H1 (cell line): ENCODE measurements at regions not wholly inside any gene's neighbourhood (a gene's known extent, or its start where the extent isn't known, plus 50 kb on each side); places are given as distances from the start of the nearest gene placed in this dataset.

Experiments used
- CTCF ChIA-PET: fragments of 300-600 bp; sonication (Branson Sonifier 250); formaldehyde crosslinking; loops from one replicate; lab custom pipeline; 2021; ENCODE audit not compliant: partially characterized antibody; lab: Charles Lee
- POLR2A ChIA-PET: fragments of 300-600 bp; sonication (Branson Sonifier 250); formaldehyde crosslinking; loops from one replicate; lab custom pipeline; 2021; ENCODE audit warnings: inconsistent platforms; ENCODE audit not compliant: partially characterized antibody; lab: Charles Lee
- DNase-seq, 2 experiments: peaks; one replicate each; pipeline versions ENCODE4 v3.0.0 to v3.0.0-alpha.2; 2010 to 2022; ENCODE audit warnings: low spot score in 2 of 2, low read depth in 1 of 2, mixed read lengths in 1 of 2
- FAIRE-seq: peaks from 2 replicates; lab custom pipeline; 2011; peaks lifted over from hg19 to GRCh38; lab: Jason Lieb, UNC
- H2AFZ ChIP-seq: 2 replicates; pipeline ENCODE4 v1.8.1; 2012; ENCODE audit warnings: low read length, inconsistent platforms
- H2AK5ac ChIP-seq: 2 replicates; pipeline ENCODE4 v1.6.1; 2013; ENCODE audit warnings: low read depth, low read length
- H2BK120ac ChIP-seq: replicated peaks from 2 replicates; pipeline ENCODE3; 2013; ENCODE audit warnings: low read depth, low read length, inconsistent platforms
- H2BK12ac ChIP-seq: 2 replicates; pipeline ENCODE4 v1.6.1; 2013; ENCODE audit warnings: low read depth, low read length
- H2BK15ac ChIP-seq: 2 replicates; pipeline ENCODE4 v1.6.1; 2013; ENCODE audit warnings: low read length
- H2BK20ac ChIP-seq: 2 replicates; pipeline ENCODE4 v1.6.1; 2013; ENCODE audit warnings: low read length
- H2BK5ac ChIP-seq: 2 replicates; pipeline ENCODE4 v1.6.1; 2013; ENCODE audit warnings: low read depth, low read length
- H3K14ac ChIP-seq: 2 replicates; pipeline ENCODE4 v1.6.1; 2013; ENCODE audit warnings: inconsistent platforms; ENCODE audit not compliant: insufficient read length
- H3K18ac ChIP-seq: 2 replicates; pipeline ENCODE4 v1.6.1; 2013; ENCODE audit warnings: low read length; ENCODE audit errors: extremely low read depth
- H3K23ac ChIP-seq: 2 replicates; pipeline ENCODE4 v1.6.1; 2013; ENCODE audit warnings: inconsistent platforms; ENCODE audit not compliant: insufficient read length
- H3K23me2 ChIP-seq: 2 replicates; pipeline ENCODE4 v1.6.1; 2013; ENCODE audit warnings: low read depth, low read length
- H3K27ac ChIP-seq: 2 replicates; pipeline ENCODE4 v1.6.1; 2011; ENCODE audit warnings: low read depth, low read length, inconsistent platforms
- H3K27me3 ChIP-seq, 4 experiments: replicated peaks in 1 of 4; 1 replicate in 1 of 4; 2 replicates in 3 of 4; pipeline versions ENCODE4 v1.6.1 to v1.8.1; 2011 to 2013; ENCODE audit warnings: low read length in 3 of 4, mild to moderate bottlenecking in 3 of 4, inconsistent platforms in 2 of 4, mixed read lengths in 2 of 4, moderate library complexity in 1 of 4; ENCODE audit not compliant: control insufficient read depth in 3 of 4, insufficient read depth in 3 of 4; ENCODE audit errors: extremely low read depth in 1 of 4
- H3K36me3 ChIP-seq, 4 experiments: 2 replicates each; pipeline versions ENCODE4 v1.6.1 to v1.8.1; 2011 to 2013; ENCODE audit warnings: mild to moderate bottlenecking in 4 of 4, low read length in 3 of 4, moderate library complexity in 2 of 4, control low read depth in 1 of 4, inconsistent platforms in 1 of 4; ENCODE audit not compliant: insufficient read depth in 4 of 4, control insufficient read depth in 2 of 4
- H3K4ac ChIP-seq: replicated peaks from 2 replicates; pipeline ENCODE3; 2013; ENCODE audit warnings: low read length, low read depth, mixed read lengths, inconsistent platforms; ENCODE audit not compliant: insufficient read length
- H3K4me1 ChIP-seq, 4 experiments: replicated peaks in 1 of 4; 1 replicate in 1 of 4; 2 replicates in 3 of 4; pipeline versions ENCODE4 v1.6.1 to v1.8.1; 2011 to 2013; ENCODE audit warnings: low read length in 3 of 4, inconsistent platforms in 2 of 4, mixed read lengths in 1 of 4; ENCODE audit not compliant: insufficient read depth in 4 of 4, control insufficient read depth in 3 of 4
- H3K4me2 ChIP-seq, 2 experiments: 2 replicates each; pipeline versions ENCODE4 v1.6.1 to v1.8.1; 2011 to 2013; ENCODE audit warnings: low read depth in 2 of 2, low read length in 2 of 2, control low read depth in 1 of 2, inconsistent platforms in 1 of 2, mild to moderate bottlenecking in 1 of 2; ENCODE audit not compliant: insufficient read depth in 1 of 2
- H3K4me3 ChIP-seq, 4 experiments: fragments of 200-600, 300-600 bp in 1 of 4; sonication (generic), shearing (Covaris generic), sonication (Bioruptor Twin) in 1 of 4; 2 replicates each; pipeline versions ENCODE4 v1.5.1 to v1.8.1; 2011 to 2016; ENCODE audit warnings: low read length in 4 of 4, low read depth in 3 of 4, control low read depth in 2 of 4, inconsistent platforms in 2 of 4, mild to moderate bottlenecking in 2 of 4, mixed read lengths in 1 of 4, moderate library complexity in 1 of 4; ENCODE audit not compliant: insufficient read depth in 2 of 4; ENCODE audit errors: extremely low read depth in 1 of 4
- H3K56ac ChIP-seq: replicated peaks from 2 replicates; pipeline ENCODE3; 2013; ENCODE audit warnings: low read depth, mild to moderate bottlenecking, mixed read lengths, low read length, inconsistent platforms; ENCODE audit not compliant: insufficient read length
- H3K79me1 ChIP-seq: 2 replicates; pipeline ENCODE4 v1.6.1; 2013; ENCODE audit warnings: low read depth, low read length, control low read depth
- H3K79me2 ChIP-seq, 2 experiments: 2 replicates each; pipeline versions ENCODE4 v1.6.1 to v1.8.1; 2012 to 2013; ENCODE audit warnings: low read length in 2 of 2, mild to moderate bottlenecking in 2 of 2, inconsistent platforms in 1 of 2; ENCODE audit not compliant: insufficient read depth in 2 of 2, control insufficient read depth in 1 of 2
- H3K9ac ChIP-seq, 4 experiments: replicated peaks in 1 of 4; 1 replicate in 1 of 4; 2 replicates in 3 of 4; pipeline versions ENCODE4 v1.6.1 to v1.8.1; 2011 to 2013; ENCODE audit warnings: low read depth in 3 of 4, low read length in 3 of 4, control low read depth in 2 of 4, mild to moderate bottlenecking in 2 of 4, moderate library complexity in 2 of 4, inconsistent platforms in 1 of 4; ENCODE audit errors: extremely low read depth in 1 of 4
- H3K9me3 ChIP-seq, 2 experiments: 2 replicates each; pipeline versions ENCODE4 v1.6.1 to v1.8.1; 2012 to 2013; ENCODE audit warnings: mild to moderate bottlenecking in 2 of 2, moderate library complexity in 2 of 2, control low read depth in 1 of 2, inconsistent platforms in 1 of 2, low read depth in 1 of 2, low read length in 1 of 2, mixed read lengths in 1 of 2; ENCODE audit not compliant: insufficient read depth in 2 of 2
- H4K20me1 ChIP-seq, 2 experiments: replicated peaks in 1 of 2; 2 replicates each; pipeline versions ENCODE3 to v1.8.1; 2011 to 2013; ENCODE audit warnings: inconsistent platforms in 2 of 2, low read length in 2 of 2, mild to moderate bottlenecking in 1 of 2; ENCODE audit not compliant: insufficient read depth in 2 of 2, control insufficient read depth in 1 of 2
- H4K5ac ChIP-seq: 2 replicates; pipeline ENCODE4 v1.6.1; 2013; ENCODE audit warnings: low read length, low read depth, mixed read lengths, inconsistent platforms; ENCODE audit not compliant: insufficient read length
- H4K8ac ChIP-seq: 2 replicates; pipeline ENCODE4 v1.8.0; 2013; ENCODE audit warnings: mild to moderate bottlenecking, moderate library complexity, low read length, inconsistent platforms; ENCODE audit not compliant: insufficient read depth; ENCODE audit errors: extremely low read depth
- H4K91ac ChIP-seq: replicated peaks from 2 replicates; pipeline ENCODE3; 2013; ENCODE audit warnings: low read length, mixed read lengths, inconsistent platforms; ENCODE audit not compliant: insufficient read length
- CBX5 ChIP-seq: fragments of 300-800, 300-1000 bp; sonication (generic); IDR thresholded peaks from 2 replicates; pipeline ENCODE4 v1.7.1; 2016; ENCODE audit warnings: antibody characterized with exemption, low read length, low read depth
- KDM5A ChIP-seq: fragments of 200-600 bp; IDR thresholded peaks from 2 replicates; pipeline ENCODE4 v1.7.1; 2012; ENCODE audit warnings: mild to moderate bottlenecking, low read length, inconsistent platforms, mixed read lengths
- PHF8 ChIP-seq: fragments of 200-600 bp; sonication (generic); conservative IDR thresholded peaks from 2 replicates; pipeline ENCODE4 v1.7.1; 2012; ENCODE audit warnings: low read depth, mild to moderate bottlenecking, inconsistent platforms, low read length, moderate library complexity
- RFX5 ChIP-seq: IDR thresholded peaks from 2 replicates; pipeline ENCODE4 v1.6.1; 2011; ENCODE audit warnings: low read depth, low read length, improper control_type of control experiment, borderline replicate concordance
- TAF1 ChIP-seq: IDR thresholded peaks from 2 replicates; pipeline ENCODE4 v1.6.1; 2011; ENCODE audit warnings: mild to moderate bottlenecking, low read depth, low read length
- WGBS, 2 experiments: shearing (Covaris generic) in 1 of 2; methylation state at CpG; one replicate each; pipeline versions ENCODE4 v1.1.6 to v1.1.7; 2013 to 2015; ENCODE audit warnings: low lambda C conversion rate in 2 of 2, mixed read lengths in 2 of 2, inconsistent platforms in 1 of 2, low coverage in 1 of 2, missing lambda C conversion rate in 1 of 2; ENCODE audit not compliant: insufficient replicate concordance in 2 of 2, insufficient coverage in 1 of 2, insufficient read length in 1 of 2; ENCODE audit errors: extremely low coverage in 1 of 2, missing lambda C conversion rate in 1 of 2; 5-methylcytosine and 5-hydroxymethylcytosine counted together

DNA sequence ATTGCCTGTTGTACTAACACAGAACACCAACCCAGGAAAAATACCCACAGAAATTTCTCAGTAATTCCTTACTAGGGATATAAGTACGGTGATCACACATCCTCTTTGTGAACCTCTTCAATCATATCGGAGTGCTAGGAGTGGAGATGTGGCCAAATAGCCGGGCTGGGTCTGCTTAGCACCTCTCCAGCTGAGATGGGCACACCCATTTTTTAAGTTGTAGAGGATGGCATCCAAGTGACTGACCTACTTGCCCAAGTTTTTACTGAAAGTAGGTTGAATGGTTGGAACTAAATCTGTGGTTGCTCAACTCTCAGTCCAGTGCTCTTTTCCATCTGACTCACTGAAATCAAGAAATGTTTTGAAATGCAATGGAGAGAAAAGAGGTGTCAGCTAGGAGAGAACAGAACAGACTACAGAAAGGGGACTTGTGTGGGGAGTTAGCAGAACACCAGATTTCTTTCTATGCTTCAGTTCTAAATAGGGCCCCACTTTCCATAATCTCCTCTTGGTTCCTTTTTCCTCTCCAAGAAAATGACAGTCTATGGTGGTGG, 68.7 kb upstream of the FSHR start:
- H4K91ac ChIP-seq = no peak overlapping the region
- H3K27ac ChIP-seq = no peak overlapping the region
- no peak overlapping the region for H2AK5ac ChIP-seq
- H3K4me2 ChIP-seq = no peak overlapping the region
- no peak overlapping the region for H3K56ac ChIP-seq
- H3K23me2 ChIP-seq = peaks cover 2% of the 10 kb centered on the region; the same call in 1 of the 2 replicates
- no peak overlapping the region for H3K4ac ChIP-seq
- H4K5ac ChIP-seq = no peak overlapping the region
- no peak for TF ChIP-seq KDM5A
- TF ChIP-seq PHF8 = no peak
- TF ChIP-seq RFX5 = no peak
- no peak for TF ChIP-seq TAF1
- TF ChIP-seq CBX5 = no peak
- H3K4me3 ChIP-seq = no peak overlapping the region
- no peak overlapping the region for H2BK5ac ChIP-seq
- H3K18ac ChIP-seq = no peak overlapping the region
- no peak overlapping the region for H2BK15ac ChIP-seq
- H4K20me1 ChIP-seq = no peaks in the 10 kb centered on the region
- H3K9ac ChIP-seq = no peak overlapping the region
- no peaks in the 10 kb centered on the region for H3K36me3 ChIP-seq
- no peak overlapping the region for H3K23ac ChIP-seq
- H3K9me3 ChIP-seq = no peaks in the 10 kb centered on the region
- no peaks in the 10 kb centered on the region for H3K79me2 ChIP-seq
- H3K14ac ChIP-seq = no peak overlapping the region
- H2AFZ ChIP-seq = no peak overlapping the region
- FAIRE-seq = no peak
- ChIA-PET POLR2A (no interaction called here), CTCF (no interaction called here)
- H4K8ac ChIP-seq = no peak overlapping the region
- H3K79me1 ChIP-seq = no peaks in the 10 kb centered on the region
- H3K4me1 ChIP-seq = 0 out of 7 replicates have a peak, but pooled peaks cover 0 to 3% (median 0%) of the 10 kb centered on the region in 4 experiments
- H2BK12ac ChIP-seq = no peak overlapping the region
- no peak overlapping the region for H2BK120ac ChIP-seq
- no peaks in the 10 kb centered on the region for H3K27me3 ChIP-seq
- no peak overlapping the region for H2BK20ac ChIP-seq
- 77% methylated on average over 3 of the region's 3 CpGs; no CpG with 5 or more reads in 1 of the 2 experiments for WGBS, 2 experiments
- DNase-seq = no peak
